ENCODE measurements at regions not wholly inside any gene's neighbourhood (a gene's known extent, or its start where the extent isn't known, plus 50 kb on each side); places are given as distances from the start of the nearest gene placed in this dataset.

- DNase-seq (ENCODE audit: low read depth in 2 of 3, low spot score in 2 of 3): no peak
Measured at GRCh38 chr5:166050531-166050930, 2240.9 kb upstream of the WWC1 start.

- DNase-seq (ENCODE audit: low read depth in 2 of 3, low spot score in 2 of 3): no peak
Measured at GRCh38 chr5:166058660-166059059, 2232.8 kb upstream of the WWC1 start.

- DNase-seq (ENCODE audit: low read depth in 2 of 3, low spot score in 2 of 3): no peak
Measured at GRCh38 chr5:166062094-166062493, 2229.4 kb upstream of the WWC1 start.

GRCh38 chr5:166062719-166063118 is 2228.7 kb upstream of the WWC1 start:
- DNase-seq (ENCODE audit: low read depth in 2 of 3, low spot score in 2 of 3): no peak

- no peak for DNase-seq (ENCODE audit: low read depth in 2 of 3, low spot score in 2 of 3)
Measured at GRCh38 chr5:166063261-166063660, 2228.2 kb upstream of the WWC1 start.

- no peak for DNase-seq (ENCODE audit: low read depth in 2 of 3, low spot score in 2 of 3)
Measured at GRCh38 chr5:166068547-166069335, 2222.7 kb upstream of the WWC1 start.

GRCh38 chr5:166073901-166074581 is 2217.4 kb upstream of the WWC1 start:
- DNase-seq (ENCODE audit: low read depth in 2 of 3, low spot score in 2 of 3): no peak

GRCh38 chr5:166074582-166075481 is 2216.6 kb upstream of the WWC1 start:
- DNase-seq (ENCODE audit: low read depth in 2 of 3, low spot score in 2 of 3): no peak

- DNase-seq (ENCODE audit: low read depth in 2 of 3, low spot score in 2 of 3): no peak
Measured at GRCh38 chr5:166083183-166083959, 2208.1 kb upstream of the WWC1 start.

- DNase-seq (ENCODE audit: low read depth in 2 of 3, low spot score in 2 of 3): no peak
Measured at GRCh38 chr5:166086568-166086967, 2204.9 kb upstream of the WWC1 start.

GRCh38 chr5:166088389-166089039 is 2202.9 kb upstream of the WWC1 start:
- no peak for DNase-seq (ENCODE audit: low read depth in 2 of 3, low spot score in 2 of 3)

GRCh38 chr5:166091931-166092330 is 2199.5 kb upstream of the WWC1 start:
- DNase-seq (ENCODE audit: low read depth in 2 of 3, low spot score in 2 of 3): no peak

GRCh38 chr5:166093312-166093711 is 2198.1 kb upstream of the WWC1 start:
- DNase-seq (ENCODE audit: low read depth in 2 of 3, low spot score in 2 of 3): no peak

- no peak for DNase-seq (ENCODE audit: low read depth in 2 of 3, low spot score in 2 of 3)
Measured at GRCh38 chr5:166102947-166103346, 2188.5 kb upstream of the WWC1 start.

GRCh38 chr5:166111021-166111420 is 2180.4 kb upstream of the WWC1 start:
- no peak for DNase-seq (ENCODE audit: low read depth in 2 of 3, low spot score in 2 of 3)

- no peak for DNase-seq (ENCODE audit: low read depth in 2 of 3, low spot score in 2 of 3)
Measured at GRCh38 chr5:166117072-166118066, 2174.1 kb upstream of the WWC1 start.

- no peak for DNase-seq (ENCODE audit: low read depth in 2 of 3, low spot score in 2 of 3)
Measured at GRCh38 chr5:166119506-166119905, 2171.9 kb upstream of the WWC1 start.

- no peak for DNase-seq (ENCODE audit: low read depth in 2 of 3, low spot score in 2 of 3)
Measured at GRCh38 chr5:166123717-166124116, 2167.7 kb upstream of the WWC1 start.

Data from hematopoietic multipotent progenitor cell (in vitro differentiated cells).